Stomach (tissue), 8 donors: ENCODE measurements at regions not wholly inside any gene's neighbourhood (a gene's known extent, or its start where the extent isn't known, plus 50 kb on each side); places are given as distances from the start of the nearest gene placed in this dataset.

Source experiments
- DNase-seq, 2 donors: peaks; one replicate each; pipeline versions ENCODE4 v3.0.0 to v3.0.0-alpha.2; 2013 to 2019
- H3K27ac ChIP-seq, 5 donors: fragments of 200-600 bp in 4 of 5; sonication (generic) in 4 of 5; one replicate each; pipeline ENCODE4 v1.5.1; 2013 to 2019; ENCODE audit warnings: mild to moderate bottlenecking in 1 of 5, moderate library complexity in 1 of 5
- H3K27me3 ChIP-seq, 3 donors: fragments of 200-600 bp; sonication (generic); one replicate each; pipeline ENCODE4 v1.5.1; 2017 to 2019; ENCODE audit warnings: mixed run types in 1 of 3
- H3K36me3 ChIP-seq, 4 donors: fragments of 200-600 bp; sonication (generic); 1 replicate in 3 of 4; 2 replicates in 1 of 4; pipeline ENCODE4 v1.5.1; 2016 to 2019
- H3K4me1 ChIP-seq, 4 donors: fragments of 200-600 bp; sonication (generic); one replicate each; pipeline ENCODE4 v1.5.1; 2016 to 2019
- H3K4me3 ChIP-seq, 4 donors: fragments of 200-600 bp; sonication (generic) in 3 of 4; one replicate each; pipeline ENCODE4 v1.5.1; 2016 to 2019; ENCODE audit warnings: mild to moderate bottlenecking in 1 of 4
- H3K9me3 ChIP-seq, 4 donors: fragments of 200-600 bp; sonication (generic); one replicate each; pipeline ENCODE4 v1.5.1; 2016 to 2019
- EP300 ChIP-seq: sonication (generic); formaldehyde crosslinking; IDR thresholded peaks from one replicate; pipeline ENCODE4 v1.6.1; 2017; ENCODE audit warnings: antibody characterized with exemption
- POLR2A ChIP-seq, 4 donors: fragments of 450-650 bp; IDR thresholded peaks; one replicate each; pipeline ENCODE4 v1.6.1; 2016; ENCODE audit warnings: antibody characterized with exemption in 4 of 4, control low read depth in 2 of 4, mild to moderate bottlenecking in 1 of 4, moderate library complexity in 1 of 4
- POLR2AphosphoS5 ChIP-seq, 3 donors: sonication (generic); formaldehyde crosslinking; IDR thresholded peaks; one replicate each; pipeline ENCODE4 v1.6.1; 2016; ENCODE audit warnings: antibody characterized with exemption in 3 of 3
- WGBS, 5 donors: extraction: QIAGEN DNeasy Blood & Tissue Kit in 3 of 5; methylation state at CpG; one replicate each; pipeline versions ENCODE4 v1.1.5 to v1.1.7; 2013 to 2018; 5-methylcytosine and 5-hydroxymethylcytosine counted together
- intact Hi-C: fragments of 100-400 bp; cut with DNase I; formaldehyde crosslinking; loops from one replicate; pipeline ENCODE4 v1.15.1; 2023; ENCODE audit warnings: low total_unique reads
- TF ChIP-seq, protein P1 (sequence below), 7 experiments: fragments of 450-650 bp in 4 of 7; fragments of 200-600 bp in 3 of 7; sonication (generic) in 3 of 7; IDR thresholded peaks; one replicate each; pipeline ENCODE4 v1.5.1; 2016 to 2019; ENCODE audit warnings: antibody characterized with exemption in 7 of 7, control low read depth in 2 of 7, mild to moderate bottlenecking in 1 of 7
- donor health status: healthy with polysubstance abuse.
- donor health status: Bipolar disorder and iron deficiency.
- donor health status: healthy.

DNA sequence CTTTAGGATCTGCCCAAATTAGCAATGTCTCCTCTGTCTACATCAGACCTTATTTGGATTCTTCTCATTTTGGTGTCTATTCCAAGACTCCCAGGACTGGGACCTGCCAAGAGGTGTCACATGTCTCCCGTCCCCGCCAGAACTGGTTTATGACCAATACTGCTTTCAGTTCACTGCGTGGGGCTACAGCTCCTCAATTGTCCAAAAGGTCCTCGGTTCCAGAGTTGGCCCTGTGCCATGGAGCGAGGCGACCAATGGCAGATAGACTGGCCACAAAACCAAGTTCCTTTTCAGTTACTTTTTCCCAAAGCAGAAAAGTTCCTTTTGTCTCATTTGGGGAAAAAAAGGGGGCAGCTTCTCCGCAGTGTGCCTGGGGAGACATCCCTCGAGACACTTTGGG lies 144.1 kb upstream of the ZNF236 start:
- Histone ChIP-seq H3K27ac (no peak overlapping the region), H3K9me3 (no peaks in the 10 kb centered on the region), H3K4me1 (no peaks in the 10 kb centered on the region), H3K27me3 (peaks cover 0 to 4% (median 0%) of the 10 kb centered on the region in 3 donors), H3K4me3 (no peak overlapping the region), H3K36me3 (no peaks in the 10 kb centered on the region)
- DNase-seq, result no peak
- TF ChIP-seq POLR2A (IDR thresholded peaks at IDR 0.05), result no peak
- TF ChIP-seq, protein P1, sequence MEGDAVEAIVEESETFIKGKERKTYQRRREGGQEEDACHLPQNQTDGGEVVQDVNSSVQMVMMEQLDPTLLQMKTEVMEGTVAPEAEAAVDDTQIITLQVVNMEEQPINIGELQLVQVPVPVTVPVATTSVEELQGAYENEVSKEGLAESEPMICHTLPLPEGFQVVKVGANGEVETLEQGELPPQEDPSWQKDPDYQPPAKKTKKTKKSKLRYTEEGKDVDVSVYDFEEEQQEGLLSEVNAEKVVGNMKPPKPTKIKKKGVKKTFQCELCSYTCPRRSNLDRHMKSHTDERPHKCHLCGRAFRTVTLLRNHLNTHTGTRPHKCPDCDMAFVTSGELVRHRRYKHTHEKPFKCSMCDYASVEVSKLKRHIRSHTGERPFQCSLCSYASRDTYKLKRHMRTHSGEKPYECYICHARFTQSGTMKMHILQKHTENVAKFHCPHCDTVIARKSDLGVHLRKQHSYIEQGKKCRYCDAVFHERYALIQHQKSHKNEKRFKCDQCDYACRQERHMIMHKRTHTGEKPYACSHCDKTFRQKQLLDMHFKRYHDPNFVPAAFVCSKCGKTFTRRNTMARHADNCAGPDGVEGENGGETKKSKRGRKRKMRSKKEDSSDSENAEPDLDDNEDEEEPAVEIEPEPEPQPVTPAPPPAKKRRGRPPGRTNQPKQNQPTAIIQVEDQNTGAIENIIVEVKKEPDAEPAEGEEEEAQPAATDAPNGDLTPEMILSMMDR (IDR thresholded peaks at IDR 0.05), result no peak
- no peak for TF ChIP-seq POLR2AphosphoS5 (IDR thresholded peaks at IDR 0.05)
- TF ChIP-seq EP300, result no peak
- 69 to 81% (median 77%) methylated on average over 8 of the region's 8 CpGs for WGBS, 5 donors
- intact Hi-C loops, result no loop called here

DNA sequence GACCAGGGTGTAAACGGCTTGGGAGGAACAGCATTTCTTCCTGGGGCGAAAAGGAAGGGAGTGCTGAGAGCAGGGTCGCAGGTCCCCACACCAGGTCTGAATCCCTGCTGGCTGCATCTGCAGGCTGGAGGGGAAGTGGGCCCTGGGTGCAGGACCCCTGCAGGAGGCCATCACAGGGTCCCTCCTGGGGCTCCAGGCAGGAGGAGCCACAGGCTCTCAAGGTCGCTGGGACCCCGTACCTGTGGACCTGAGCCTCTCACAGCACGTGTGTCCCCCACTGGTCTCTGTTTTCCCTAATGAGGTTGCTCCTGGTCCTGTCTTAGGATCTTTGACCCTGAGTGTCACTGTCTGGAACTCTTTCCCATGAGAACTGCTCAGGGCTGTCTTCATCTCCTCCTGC lies 147.8 kb upstream of the ZNF236 start:
- Histone ChIP-seq H3K36me3 (no peaks in the 10 kb centered on the region), H3K27ac (no peak overlapping the region), H3K4me1 (no peaks in the 10 kb centered on the region), H3K9me3 (no peaks in the 10 kb centered on the region), H3K4me3 (no peak overlapping the region), H3K27me3 (peaks cover 0 to 4% (median 0%) of the 10 kb centered on the region in 3 donors)
- intact Hi-C loops, result no loop called here
- WGBS, 5 donors, result 71 to 86% (median 74%) methylated on average over 6 of the region's 6 CpGs
- no peak for TF ChIP-seq POLR2A (IDR thresholded peaks at IDR 0.05)
- no peak for DNase-seq

DNA sequence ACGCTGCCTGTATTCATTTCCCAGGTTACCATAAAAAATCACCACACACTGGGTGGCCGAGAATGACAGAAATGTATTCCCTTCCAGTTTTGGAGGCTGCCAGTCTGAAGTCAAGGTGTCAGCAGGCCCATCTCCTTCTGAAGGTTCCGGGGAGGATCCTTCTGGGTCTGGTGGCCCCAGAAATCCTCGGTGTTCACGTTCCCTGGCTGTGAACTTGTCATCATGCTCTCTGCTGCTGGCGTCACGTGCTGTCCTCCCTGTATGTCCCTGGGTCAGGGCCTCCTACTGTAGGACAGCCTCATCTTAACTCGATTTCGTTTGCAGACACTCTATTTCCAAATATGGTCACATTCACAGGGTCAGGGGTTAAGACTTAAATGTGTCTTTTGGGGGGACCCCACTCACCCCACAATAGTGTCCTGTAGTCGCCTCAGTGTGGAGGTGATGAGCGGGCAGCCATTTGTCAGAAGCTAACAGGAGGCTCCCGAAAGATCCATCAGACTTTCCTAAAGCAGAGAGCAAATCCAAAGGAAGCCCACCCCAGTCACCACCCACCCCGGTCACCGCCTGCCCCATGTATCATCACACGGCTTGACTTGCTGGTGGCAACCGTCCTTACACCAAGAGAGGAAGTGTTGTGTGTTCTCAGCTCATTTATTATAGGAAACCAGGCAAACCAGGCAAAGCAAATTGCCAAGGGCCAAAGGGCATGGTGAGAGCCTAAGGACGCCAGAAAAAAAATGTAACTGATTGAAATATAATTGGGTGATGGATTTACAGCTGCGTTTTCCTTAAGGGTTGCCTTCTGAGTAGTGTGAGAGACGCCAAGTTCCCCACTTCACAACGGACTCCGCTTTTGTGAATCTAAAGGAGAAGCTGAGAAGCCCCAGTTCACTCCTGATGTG lies 148.8 kb upstream of the ZNF236 start:
- DNase-seq, result no peak
- no peaks in the 10 kb centered on the region for H3K4me1 ChIP-seq

DNA sequence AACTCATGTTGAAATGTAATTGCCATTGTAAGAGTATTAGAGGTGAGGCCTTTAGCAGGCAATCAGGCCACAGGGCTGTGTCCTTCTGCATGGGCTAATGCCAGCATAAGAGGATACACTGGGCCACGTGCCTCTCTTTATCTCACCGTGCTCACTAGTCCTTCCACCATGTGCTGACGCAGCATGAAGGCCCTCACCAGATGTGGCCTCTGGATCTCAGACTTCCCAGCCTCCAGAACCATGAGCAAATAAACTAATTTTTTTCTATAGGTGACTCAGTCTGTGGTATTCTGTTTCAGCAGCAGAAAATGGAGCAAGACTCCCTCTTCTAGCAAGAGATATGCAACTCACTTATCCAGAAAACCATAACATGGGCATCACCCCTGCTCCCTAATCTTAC lies 149.7 kb upstream of the ZNF236 start:
- Histone ChIP-seq H3K36me3 (no peaks in the 10 kb centered on the region), H3K4me1 (no peaks in the 10 kb centered on the region), H3K27ac (no peak overlapping the region), H3K4me3 (no peak overlapping the region), H3K9me3 (no peaks in the 10 kb centered on the region), H3K27me3 (peaks cover 0 to 4% (median 0%) of the 10 kb centered on the region in 3 donors)
- intact Hi-C loops, result no loop called here
- TF ChIP-seq, protein P1 (IDR thresholded peaks at IDR 0.05), result no peak
- no peak for TF ChIP-seq POLR2AphosphoS5 (IDR thresholded peaks at IDR 0.05)
- no peak for TF ChIP-seq EP300
- WGBS, 5 donors, result 69 to 78% (median 71%) methylated on average over 3 of the region's 3 CpGs
- no peak for DNase-seq

More for the DNA sequence above, 148.8 kb upstream of the ZNF236 start:
- Histone ChIP-seq H3K27ac (no peak overlapping the region), H3K36me3 (no peaks in the 10 kb centered on the region), H3K27me3 (peaks cover 0 to 4% (median 0%) of the 10 kb centered on the region in 3 donors), H3K9me3 (no peaks in the 10 kb centered on the region), H3K4me3 (no peak overlapping the region)
- WGBS, 5 donors, result 86 to 92% (median 89%) methylated on average over 21 of the region's 21 CpGs
- TF ChIP-seq, protein P1 (IDR thresholded peaks at IDR 0.05), result no peak
- TF ChIP-seq POLR2AphosphoS5 (IDR thresholded peaks at IDR 0.05), result no peak
- TF ChIP-seq EP300, result no peak
- TF ChIP-seq POLR2A (IDR thresholded peaks at IDR 0.05), result no peak
- intact Hi-C loops, result no loop called here
